ENCODE measurements at regions not wholly inside any gene's neighbourhood (a gene's known extent, or its start where the extent isn't known, plus 50 kb on each side); places are given as distances from the start of the nearest gene placed in this dataset.

- ATAC-seq (no peak), DNase-seq (no peak)
- peaks cover 8% of the 10 kb centered on the region for H3K27me3 Mint-ChIP-seq (ENCODE audit: low read depth)
- peaks cover 41% of the 10 kb centered on the region for H3K4me1 Mint-ChIP-seq (ENCODE audit: low read depth)
- H3K36me3 Mint-ChIP-seq (ENCODE audit: insufficient read depth): no peaks in the 10 kb centered on the region
- H3K9me3 Mint-ChIP-seq: no peaks in the 10 kb centered on the region
- peak overlapping the region; percentile 64 for H3K4me3 Mint-ChIP-seq
Measured at GRCh38 chr11:123303924-123304323, 108.9 kb upstream of the CLMP start.

- Mint-ChIP-seq H3K4me3 (peak overlapping the region; percentile 64), H3K27me3 (ENCODE audit: low read depth) (peaks cover 8% of the 10 kb centered on the region), H3K9me3 (no peaks in the 10 kb centered on the region), H3K36me3 (ENCODE audit: insufficient read depth) (no peaks in the 10 kb centered on the region), H3K4me1 (ENCODE audit: low read depth) (peaks cover 41% of the 10 kb centered on the region)
- ATAC-seq (peak; percentile 69 to 73), DNase-seq (peak; percentile 13)
Measured at GRCh38 chr11:123302751-123303195, 107.7 kb upstream of the CLMP start.

DNA sequence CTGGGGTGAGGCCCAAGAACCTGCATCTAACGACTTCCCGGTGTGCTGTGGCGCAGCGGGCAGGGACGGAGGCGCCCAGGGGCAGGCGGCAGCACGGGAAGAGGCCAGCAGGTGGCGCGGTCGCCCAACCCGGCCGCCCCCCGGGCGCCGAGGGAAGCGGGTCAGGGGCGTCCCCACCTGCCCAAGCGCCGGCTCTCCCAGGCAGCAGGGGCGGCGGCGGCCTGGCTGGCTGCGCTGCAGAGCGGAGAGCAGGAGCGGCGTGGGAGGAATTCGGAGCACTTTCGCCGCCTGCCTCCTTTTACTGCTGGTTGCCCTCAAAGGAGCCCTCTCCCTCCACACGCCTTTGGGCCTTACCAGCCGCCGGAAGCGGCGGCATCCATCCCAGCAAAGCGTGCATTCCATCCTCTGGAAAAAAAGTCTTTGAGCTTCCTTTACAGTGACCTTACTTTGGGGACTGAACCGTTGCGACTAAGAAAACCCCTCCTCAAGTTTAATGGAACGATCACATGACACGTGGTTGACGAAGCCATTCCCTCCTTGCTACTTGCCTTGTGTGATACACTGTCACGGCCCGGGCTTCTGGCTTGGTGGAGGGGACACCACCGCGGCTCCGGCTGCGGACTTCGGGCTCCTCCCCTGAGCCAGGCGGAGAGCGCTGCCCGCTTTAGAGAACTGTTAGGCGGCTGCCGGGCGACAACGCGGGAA lies 106.8 kb upstream of the CLMP start:
- H3K9me3 Mint-ChIP-seq: no peaks in the 10 kb centered on the region
- peak overlapping the region; percentile 62 for H3K4me3 Mint-ChIP-seq
- H3K36me3 Mint-ChIP-seq (ENCODE audit: insufficient read depth): no peaks in the 10 kb centered on the region
- peak; percentile 78 to 83 for ATAC-seq
- DNase-seq: peak; percentile 61
- H3K4me1 Mint-ChIP-seq (ENCODE audit: low read depth): peaks cover 41% of the 10 kb centered on the region
- H3K27me3 Mint-ChIP-seq (ENCODE audit: low read depth): peaks cover 7% of the 10 kb centered on the region

DNA sequence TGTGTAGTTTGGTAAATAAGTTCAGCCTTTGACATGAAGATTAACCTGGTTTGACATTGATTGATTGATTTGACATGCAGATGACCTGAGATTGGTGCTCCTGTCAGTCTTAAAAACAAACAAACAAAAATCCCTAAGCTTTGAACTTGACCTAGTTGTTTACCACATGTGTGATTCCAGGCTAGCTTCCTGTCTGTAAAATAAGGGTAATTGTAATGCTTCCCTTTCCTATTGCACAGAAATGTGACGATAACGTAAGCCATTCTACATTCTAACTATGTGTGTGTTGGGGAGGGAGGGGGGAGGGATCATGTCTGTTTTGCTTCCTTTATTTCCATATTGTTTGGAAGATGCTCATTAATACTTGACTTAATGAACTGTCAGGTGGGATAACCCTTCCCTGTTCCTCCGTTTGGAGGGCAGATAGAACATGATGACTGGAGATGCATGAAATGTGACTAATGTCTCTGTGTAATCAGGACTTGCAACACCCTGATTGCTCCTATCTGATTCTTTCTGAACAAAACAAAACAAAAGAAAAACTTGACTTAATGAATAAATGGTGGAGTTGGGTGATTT lies 106.1 kb upstream of the CLMP start:
- Mint-ChIP-seq H3K4me3 (peak overlapping the region; percentile 56), H3K36me3 (ENCODE audit: insufficient read depth) (no peaks in the 10 kb centered on the region), H3K27me3 (ENCODE audit: low read depth) (peaks cover 7% of the 10 kb centered on the region), H3K4me1 (ENCODE audit: low read depth) (peaks cover 41% of the 10 kb centered on the region), H3K9me3 (no peaks in the 10 kb centered on the region)
- no peak for ATAC-seq
- DNase-seq: no peak

DNA sequence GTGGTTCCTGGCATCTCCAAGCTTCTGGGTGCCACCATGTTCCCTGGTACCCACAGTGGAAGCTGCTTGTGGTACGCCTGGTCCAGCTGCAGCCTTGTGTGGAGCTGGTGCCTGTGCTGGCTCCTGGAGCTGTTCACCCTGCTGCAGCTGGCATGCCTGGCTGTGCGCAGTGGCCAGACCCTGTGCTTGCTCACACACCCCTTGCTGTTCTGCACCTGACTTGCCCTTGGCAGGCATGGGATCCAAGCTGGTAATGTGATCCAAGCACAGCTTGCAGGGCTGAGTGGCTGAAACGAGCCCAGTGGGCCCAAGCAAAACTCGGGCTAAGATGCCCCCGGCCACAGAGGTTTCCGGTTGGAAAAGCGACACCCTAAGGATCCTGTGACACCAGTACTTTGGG lies 104.7 kb upstream of the CLMP start:
- ATAC-seq (no peak), DNase-seq (no peak)
- Mint-ChIP-seq H3K36me3 (ENCODE audit: insufficient read depth) (no peaks in the 10 kb centered on the region), H3K4me1 (ENCODE audit: low read depth) (peaks cover 40% of the 10 kb centered on the region), H3K4me3 (no peak overlapping the region), H3K9me3 (no peaks in the 10 kb centered on the region), H3K27me3 (ENCODE audit: low read depth) (peaks cover 7% of the 10 kb centered on the region)

GRCh38 chr11:123298488-123299447 lies 103.7 kb upstream of the CLMP start:
- no peaks in the 10 kb centered on the region for H3K9me3 Mint-ChIP-seq
- H3K27me3 Mint-ChIP-seq (ENCODE audit: low read depth): peaks cover 2% of the 10 kb centered on the region
- ATAC-seq (no peak), DNase-seq (no peak)
- H3K36me3 Mint-ChIP-seq (ENCODE audit: insufficient read depth): no peaks in the 10 kb centered on the region
- H3K4me3 Mint-ChIP-seq: no peak overlapping the region
- peaks cover 31% of the 10 kb centered on the region for H3K4me1 Mint-ChIP-seq (ENCODE audit: low read depth)

- Mint-ChIP-seq H3K4me3 (no peak overlapping the region), H3K36me3 (ENCODE audit: insufficient read depth) (no peaks in the 10 kb centered on the region), H3K27me3 (ENCODE audit: low read depth) (no peaks in the 10 kb centered on the region), H3K4me1 (ENCODE audit: low read depth) (no peaks in the 10 kb centered on the region), H3K9me3 (no peaks in the 10 kb centered on the region)
- ATAC-seq (no peak), DNase-seq (no peak)
Measured at GRCh38 chr11:123292647-123293046, 97.6 kb upstream of the CLMP start.

GRCh38 chr11:123291201-123291869 lies 96.3 kb upstream of the CLMP start:
- no peak for DNase-seq
- Mint-ChIP-seq H3K9me3 (no peaks in the 10 kb centered on the region), H3K4me1 (ENCODE audit: low read depth) (no peaks in the 10 kb centered on the region), H3K27me3 (ENCODE audit: low read depth) (no peaks in the 10 kb centered on the region), H3K36me3 (ENCODE audit: insufficient read depth) (no peaks in the 10 kb centered on the region), H3K4me3 (no peak overlapping the region)
- ATAC-seq: no peak

DNA sequence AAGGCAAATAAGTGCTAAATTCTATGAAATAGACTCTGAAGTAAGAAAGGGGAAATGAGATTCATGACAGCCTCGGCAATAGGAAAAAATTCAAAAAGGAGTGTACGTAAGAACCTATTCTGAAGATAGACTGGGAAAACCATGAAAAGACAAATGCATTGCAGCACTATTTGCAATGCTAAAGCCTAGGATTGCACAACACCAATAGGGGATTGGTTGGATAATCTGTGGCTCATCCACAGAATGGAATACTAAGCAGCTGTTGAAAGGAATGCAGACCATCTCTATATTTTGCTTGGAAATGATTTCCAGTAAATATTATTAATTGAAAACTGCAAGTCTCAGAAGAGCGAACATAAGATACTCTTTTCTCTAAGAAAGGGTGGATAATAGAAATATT lies 91.7 kb upstream of the CLMP start:
- Mint-ChIP-seq H3K4me3 (no peak overlapping the region), H3K36me3 (ENCODE audit: insufficient read depth) (no peaks in the 10 kb centered on the region), H3K27me3 (ENCODE audit: low read depth) (peaks cover 8% of the 10 kb centered on the region), H3K9me3 (no peaks in the 10 kb centered on the region), H3K4me1 (ENCODE audit: low read depth) (peaks cover 2% of the 10 kb centered on the region)
- ATAC-seq: no peak
- no peak for DNase-seq

DNA sequence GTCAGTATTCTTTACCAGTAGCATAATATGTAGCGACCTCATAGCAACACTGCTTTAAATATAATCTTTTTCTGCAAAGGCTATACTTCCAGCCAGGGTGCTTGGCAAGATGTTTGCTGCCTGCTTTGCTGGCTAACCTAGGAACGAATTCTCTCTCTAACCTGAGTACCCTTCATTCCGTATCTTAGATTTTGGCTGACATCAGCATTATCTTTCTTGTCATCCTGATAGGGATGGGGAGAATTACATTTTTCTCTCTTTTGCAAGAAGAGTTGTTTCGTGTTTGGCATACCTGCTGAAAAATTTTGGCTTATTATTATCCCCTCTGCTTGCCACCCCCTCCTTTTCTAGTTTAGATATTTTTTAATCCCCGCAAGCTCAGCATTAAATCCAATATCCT lies 91.2 kb upstream of the CLMP start:
- DNase-seq (no peak), ATAC-seq (no peak)
- H3K36me3 Mint-ChIP-seq (ENCODE audit: insufficient read depth): no peaks in the 10 kb centered on the region
- H3K27me3 Mint-ChIP-seq (ENCODE audit: low read depth): peaks cover 11% of the 10 kb centered on the region
- H3K4me1 Mint-ChIP-seq (ENCODE audit: low read depth): peaks cover 2% of the 10 kb centered on the region
- no peak overlapping the region for H3K4me3 Mint-ChIP-seq
- no peaks in the 10 kb centered on the region for H3K9me3 Mint-ChIP-seq

GRCh38 chr11:123284454-123284853 lies 89.4 kb upstream of the CLMP start:
- Mint-ChIP-seq H3K27me3 (ENCODE audit: low read depth) (peaks cover 22% of the 10 kb centered on the region), H3K36me3 (ENCODE audit: insufficient read depth) (no peaks in the 10 kb centered on the region)

DNA sequence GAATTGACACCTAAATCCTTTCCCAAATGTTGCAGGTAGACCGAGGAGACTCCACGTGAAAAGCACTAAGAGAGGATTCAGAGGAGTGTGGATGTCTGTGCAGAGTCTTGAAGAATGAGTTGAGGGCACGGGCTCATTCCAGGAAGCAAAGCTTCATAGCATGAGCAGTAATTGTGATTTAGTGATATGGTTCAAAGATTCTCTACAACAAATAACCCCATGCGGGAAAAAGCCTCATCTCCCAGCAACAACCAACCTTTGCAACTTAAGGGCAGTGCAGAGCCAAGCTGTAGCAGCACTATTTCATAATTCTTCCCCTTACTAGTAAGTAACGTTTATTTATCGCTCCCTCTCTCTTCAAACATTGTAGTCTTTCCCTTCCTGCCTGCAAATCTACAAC lies 87.5 kb upstream of the CLMP start:
- H3K27me3 Mint-ChIP-seq (ENCODE audit: low read depth): peaks cover 29% of the 10 kb centered on the region
- no peak overlapping the region for H3K4me3 Mint-ChIP-seq
- no peaks in the 10 kb centered on the region for H3K36me3 Mint-ChIP-seq (ENCODE audit: insufficient read depth)
- peaks cover 2% of the 10 kb centered on the region for H3K4me1 Mint-ChIP-seq (ENCODE audit: low read depth)
- DNase-seq (no peak), ATAC-seq (no peak)
- H3K9me3 Mint-ChIP-seq: no peaks in the 10 kb centered on the region

More at GRCh38 chr11:123284454-123284853, 89.4 kb upstream of the CLMP start:
- no peak overlapping the region for H3K4me3 Mint-ChIP-seq
- no peaks in the 10 kb centered on the region for H3K9me3 Mint-ChIP-seq
- peaks cover 2% of the 10 kb centered on the region for H3K4me1 Mint-ChIP-seq (ENCODE audit: low read depth)
- no peak for DNase-seq
- ATAC-seq: no peak

GRCh38 chr11:123273616-123274015 lies 78.6 kb upstream of the CLMP start:
- ATAC-seq: no peak
- no peaks in the 10 kb centered on the region for H3K9me3 Mint-ChIP-seq
- no peaks in the 10 kb centered on the region for H3K36me3 Mint-ChIP-seq (ENCODE audit: insufficient read depth)
- H3K4me1 Mint-ChIP-seq (ENCODE audit: low read depth): no peaks in the 10 kb centered on the region
- peaks cover 8% of the 10 kb centered on the region for H3K27me3 Mint-ChIP-seq (ENCODE audit: low read depth)
- H3K4me3 Mint-ChIP-seq: no peak overlapping the region
- DNase-seq: no peak

DNA sequence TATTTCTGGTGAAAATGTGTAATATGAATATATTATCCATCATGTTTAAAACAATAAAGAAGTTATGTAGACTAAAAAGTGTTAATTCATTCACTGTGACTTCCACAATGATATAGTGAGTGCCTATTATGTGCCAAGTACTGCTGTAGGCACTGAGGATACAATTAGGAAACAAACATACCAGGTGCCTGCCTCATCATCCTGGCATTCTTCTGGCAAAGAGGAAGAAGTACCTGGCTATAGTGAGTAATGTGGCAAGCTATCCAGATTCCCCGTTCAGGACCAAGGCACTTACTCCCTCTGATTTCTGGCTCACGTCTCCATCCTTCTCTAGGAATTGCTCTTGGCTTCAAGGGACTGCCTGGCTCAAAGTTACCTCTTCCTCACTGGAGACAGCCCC lies 77.5 kb upstream of the CLMP start:
- H3K4me1 Mint-ChIP-seq (ENCODE audit: low read depth): no peaks in the 10 kb centered on the region
- H3K4me3 Mint-ChIP-seq: no peak overlapping the region
- ATAC-seq (no peak), DNase-seq (no peak)
- H3K9me3 Mint-ChIP-seq: no peaks in the 10 kb centered on the region
- H3K27me3 Mint-ChIP-seq (ENCODE audit: low read depth): peaks cover under 1% of the 10 kb centered on the region
- H3K36me3 Mint-ChIP-seq (ENCODE audit: insufficient read depth): no peaks in the 10 kb centered on the region

All from activated T-cell treated with anti-CD3 and anti-CD28 coated beads, Interleukin-2, amount 50 U/mL, for 4 hours (primary cell).